ENCODE measurements at regions not wholly inside any gene's neighbourhood (a gene's known extent, or its start where the extent isn't known, plus 50 kb on each side); places are given as distances from the start of the nearest gene placed in this dataset.

DNA sequence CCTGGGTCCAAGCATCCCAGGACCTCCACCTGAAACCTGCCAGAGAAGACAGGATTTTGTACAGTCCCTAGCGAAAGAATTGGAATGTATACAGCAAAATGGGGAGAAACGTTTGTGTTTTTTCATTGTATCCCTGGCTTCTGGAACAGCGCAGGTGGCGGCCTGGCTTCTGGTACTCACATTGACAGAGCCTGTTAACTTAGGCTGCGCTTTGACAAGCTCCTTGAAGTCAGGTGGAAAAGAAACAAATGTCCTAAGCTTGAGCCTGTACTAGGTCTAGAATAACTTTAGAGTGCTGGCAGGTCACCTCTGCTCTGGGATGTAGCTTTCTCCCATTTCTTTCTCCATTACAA is 343.7 kb upstream of the KLF3 start:
- no peak overlapping the region for H3K9ac ChIP-seq (ENCODE audit: low read length)
- DNase-seq, result no peak
- H4K5ac ChIP-seq (ENCODE audit: low read length), result no peak overlapping the region
- H2AK5ac ChIP-seq (ENCODE audit: low read length), result no peak overlapping the region
- H4K8ac ChIP-seq (ENCODE audit: low read depth, low read length), result no peak overlapping the region
- H3K36me3 ChIP-seq (ENCODE audit: control insufficient read depth, insufficient read depth, low read length), result no peaks in the 10 kb centered on the region
- no peak overlapping the region for H2BK5ac ChIP-seq (ENCODE audit: low read length)
- no peak overlapping the region for H2BK120ac ChIP-seq (ENCODE audit: low read depth, low read length)
- WGBS (ENCODE audit: extremely low coverage, insufficient coverage, low lambda C conversion rate), result no CpG with 5 or more reads among the region's 5 CpGs
- no peak overlapping the region for H3K27ac ChIP-seq (ENCODE audit: low read depth, low read length)
- no peaks in the 10 kb centered on the region for H3K4me1 ChIP-seq (ENCODE audit: control insufficient read depth, low read depth, low read length)
- H3K4me3 ChIP-seq (ENCODE audit: low read length), result no peak overlapping the region
- no peaks in the 10 kb centered on the region for H3K79me1 ChIP-seq (ENCODE audit: low read length)
- H3K4ac ChIP-seq (ENCODE audit: low read depth, low read length), result no peak overlapping the region
- H3K79me2 ChIP-seq (ENCODE audit: control insufficient read depth, insufficient read depth, low read length), result no peaks in the 10 kb centered on the region
- H3K4me2 ChIP-seq (ENCODE audit: low read length), result no peak overlapping the region
- no peak overlapping the region for H2BK15ac ChIP-seq (replicated peaks; ENCODE audit: low read depth)
- H3K23ac ChIP-seq (ENCODE audit: low read length), result no peak overlapping the region
- peak overlapping the region; percentile 22 for H3K56ac ChIP-seq (ENCODE audit: low read length)
- H3K27me3 ChIP-seq (ENCODE audit: insufficient read depth, low read length, poor library complexity), result no peaks in the 10 kb centered on the region
- H3K18ac ChIP-seq (ENCODE audit: low read length), result peak overlapping the region; percentile 75

DNA sequence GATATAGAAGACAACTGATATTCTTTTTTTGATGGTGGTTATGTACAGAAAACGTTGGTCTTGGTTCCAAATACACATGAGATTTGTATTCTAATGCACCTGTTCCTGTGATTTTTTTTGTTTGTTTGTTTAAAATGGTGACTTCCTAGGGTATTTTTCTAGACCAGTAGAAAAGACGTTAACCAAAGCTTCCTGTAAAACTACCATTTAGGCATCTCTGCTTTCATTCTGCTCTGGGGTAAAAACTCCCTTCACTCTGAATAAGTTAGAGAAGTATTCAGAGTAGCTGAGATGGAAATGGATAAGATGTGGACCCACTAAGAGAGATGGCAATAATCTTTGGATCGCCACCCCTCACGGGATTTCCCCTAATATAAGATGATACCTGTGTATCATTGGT is 343.2 kb upstream of the KLF3 start:
- no peak for DNase-seq
- no peak overlapping the region for H3K4me3 ChIP-seq (ENCODE audit: low read length)
- no peak overlapping the region for H2BK120ac ChIP-seq (ENCODE audit: low read depth, low read length)
- H3K79me1 ChIP-seq (ENCODE audit: low read length), result no peaks in the 10 kb centered on the region
- no peak overlapping the region for H3K4ac ChIP-seq (ENCODE audit: low read depth, low read length)
- no peak overlapping the region for H3K56ac ChIP-seq (ENCODE audit: low read length)
- H3K4me2 ChIP-seq (ENCODE audit: low read length), result no peak overlapping the region
- WGBS (ENCODE audit: extremely low coverage, insufficient coverage, low lambda C conversion rate), result no CpG with 5 or more reads among the region's 4 CpGs
- no peak overlapping the region for H2AK5ac ChIP-seq (ENCODE audit: low read length)
- H3K27me3 ChIP-seq (ENCODE audit: insufficient read depth, low read length, poor library complexity), result no peaks in the 10 kb centered on the region
- H4K5ac ChIP-seq (ENCODE audit: low read length), result no peak overlapping the region
- no peak overlapping the region for H4K8ac ChIP-seq (ENCODE audit: low read depth, low read length)
- no peak overlapping the region for H2BK5ac ChIP-seq (ENCODE audit: low read length)
- H3K79me2 ChIP-seq (ENCODE audit: control insufficient read depth, insufficient read depth, low read length), result no peaks in the 10 kb centered on the region
- no peak overlapping the region for H3K9ac ChIP-seq (ENCODE audit: low read length)
- no peak overlapping the region for H3K27ac ChIP-seq (ENCODE audit: low read depth, low read length)
- H3K18ac ChIP-seq (ENCODE audit: low read length), result no peak overlapping the region
- no peak overlapping the region for H2BK15ac ChIP-seq (replicated peaks; ENCODE audit: low read depth)
- H3K4me1 ChIP-seq (ENCODE audit: control insufficient read depth, low read depth, low read length), result no peaks in the 10 kb centered on the region
- no peak overlapping the region for H3K23ac ChIP-seq (ENCODE audit: low read length)
- H3K36me3 ChIP-seq (ENCODE audit: control insufficient read depth, insufficient read depth, low read length), result no peaks in the 10 kb centered on the region

DNA sequence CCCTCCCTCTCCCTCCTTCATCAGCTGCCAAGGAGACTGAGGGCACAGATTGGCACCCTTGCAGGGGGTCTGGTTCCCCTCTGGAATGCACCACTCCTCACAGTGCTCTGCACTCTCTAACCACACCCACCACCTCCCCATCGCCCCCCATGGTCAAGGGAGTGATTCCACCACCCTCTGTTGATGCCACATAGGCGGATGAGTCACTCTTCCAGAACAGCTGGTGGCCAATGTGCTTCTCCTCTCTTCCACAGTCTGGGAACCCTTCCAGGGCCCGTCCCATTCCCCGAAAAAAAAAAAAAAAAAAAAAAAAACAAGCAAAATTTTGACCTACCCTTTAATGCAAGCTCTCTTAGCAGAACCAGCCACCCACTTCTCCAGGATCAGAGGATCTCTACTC is 341.3 kb upstream of the KLF3 start:
- DNase-seq, result peak; percentile 21
- WGBS (ENCODE audit: extremely low coverage, insufficient coverage, low lambda C conversion rate), result no CpG with 5 or more reads among the region's 4 CpGs

DNA sequence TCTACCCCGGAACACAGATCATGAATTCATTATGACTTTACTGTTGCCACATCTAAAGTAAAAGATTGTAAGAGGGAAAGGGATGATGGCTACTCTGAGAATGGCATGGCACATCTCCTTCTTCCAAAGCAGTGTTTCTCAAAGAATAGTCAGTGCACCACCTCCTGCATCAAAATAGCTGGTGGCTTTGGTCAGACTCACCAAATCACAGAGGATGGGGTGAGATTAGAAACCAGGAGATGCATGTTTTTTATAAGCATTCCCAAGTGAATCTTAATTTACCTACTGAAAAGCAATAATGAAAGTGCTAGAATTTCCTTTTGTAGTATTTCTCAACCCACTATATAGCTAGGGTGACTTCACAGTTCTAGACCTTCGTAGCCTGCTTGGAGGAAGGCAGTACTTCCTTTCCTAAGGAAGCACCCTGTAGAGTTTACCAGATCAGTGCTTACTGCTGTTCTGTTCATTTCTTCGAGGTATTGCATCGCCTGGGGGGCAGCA is 340.8 kb upstream of the KLF3 start:
- H3K4ac ChIP-seq (ENCODE audit: low read depth, low read length), result no peak overlapping the region
- H3K4me3 ChIP-seq (ENCODE audit: low read length), result no peak overlapping the region
- H3K79me1 ChIP-seq (ENCODE audit: low read length), result no peaks in the 10 kb centered on the region
- H2BK120ac ChIP-seq (ENCODE audit: low read depth, low read length), result no peak overlapping the region
- H3K27me3 ChIP-seq (ENCODE audit: insufficient read depth, low read length, poor library complexity), result no peaks in the 10 kb centered on the region
- no peak overlapping the region for H2AK5ac ChIP-seq (ENCODE audit: low read length)
- H2BK5ac ChIP-seq (ENCODE audit: low read length), result no peak overlapping the region
- H3K4me2 ChIP-seq (ENCODE audit: low read length), result no peak overlapping the region
- no peak overlapping the region for H3K27ac ChIP-seq (ENCODE audit: low read depth, low read length)
- H2BK15ac ChIP-seq (replicated peaks; ENCODE audit: low read depth), result no peak overlapping the region
- H3K4me1 ChIP-seq (ENCODE audit: control insufficient read depth, low read depth, low read length), result peaks cover 3% of the 10 kb centered on the region
- no peak overlapping the region for H3K56ac ChIP-seq (ENCODE audit: low read length)
- no peak overlapping the region for H4K5ac ChIP-seq (ENCODE audit: low read length)
- no CpG with 5 or more reads among the region's 4 CpGs for WGBS (ENCODE audit: extremely low coverage, insufficient coverage, low lambda C conversion rate)
- no peak overlapping the region for H3K18ac ChIP-seq (ENCODE audit: low read length)
- no peak overlapping the region for H3K9ac ChIP-seq (ENCODE audit: low read length)
- no peak overlapping the region for H4K8ac ChIP-seq (ENCODE audit: low read depth, low read length)
- H3K79me2 ChIP-seq (ENCODE audit: control insufficient read depth, insufficient read depth, low read length), result no peaks in the 10 kb centered on the region
- peak; percentile 42 for DNase-seq
- H3K36me3 ChIP-seq (ENCODE audit: control insufficient read depth, insufficient read depth, low read length), result no peaks in the 10 kb centered on the region
- no peak overlapping the region for H3K23ac ChIP-seq (ENCODE audit: low read length)

More for the DNA sequence above, 341.3 kb upstream of the KLF3 start:
- H2BK5ac ChIP-seq (ENCODE audit: low read length), result no peak overlapping the region
- no peak overlapping the region for H3K23ac ChIP-seq (ENCODE audit: low read length)
- no peaks in the 10 kb centered on the region for H3K27me3 ChIP-seq (ENCODE audit: insufficient read depth, low read length, poor library complexity)
- H3K79me1 ChIP-seq (ENCODE audit: low read length), result no peaks in the 10 kb centered on the region
- H3K36me3 ChIP-seq (ENCODE audit: control insufficient read depth, insufficient read depth, low read length), result no peaks in the 10 kb centered on the region
- H2AK5ac ChIP-seq (ENCODE audit: low read length), result no peak overlapping the region
- no peak overlapping the region for H3K18ac ChIP-seq (ENCODE audit: low read length)
- H3K27ac ChIP-seq (ENCODE audit: low read depth, low read length), result no peak overlapping the region
- no peaks in the 10 kb centered on the region for H3K4me1 ChIP-seq (ENCODE audit: control insufficient read depth, low read depth, low read length)
- no peak overlapping the region for H4K5ac ChIP-seq (ENCODE audit: low read length)
- H2BK15ac ChIP-seq (replicated peaks; ENCODE audit: low read depth), result no peak overlapping the region
- H3K4me3 ChIP-seq (ENCODE audit: low read length), result no peak overlapping the region
- H4K8ac ChIP-seq (ENCODE audit: low read depth, low read length), result no peak overlapping the region
- H3K4me2 ChIP-seq (ENCODE audit: low read length), result no peak overlapping the region
- H3K4ac ChIP-seq (ENCODE audit: low read depth, low read length), result no peak overlapping the region
- no peak overlapping the region for H3K56ac ChIP-seq (ENCODE audit: low read length)
- no peak overlapping the region for H2BK120ac ChIP-seq (ENCODE audit: low read depth, low read length)
- H3K79me2 ChIP-seq (ENCODE audit: control insufficient read depth, insufficient read depth, low read length), result no peaks in the 10 kb centered on the region
- H3K9ac ChIP-seq (ENCODE audit: low read length), result no peak overlapping the region

DNA sequence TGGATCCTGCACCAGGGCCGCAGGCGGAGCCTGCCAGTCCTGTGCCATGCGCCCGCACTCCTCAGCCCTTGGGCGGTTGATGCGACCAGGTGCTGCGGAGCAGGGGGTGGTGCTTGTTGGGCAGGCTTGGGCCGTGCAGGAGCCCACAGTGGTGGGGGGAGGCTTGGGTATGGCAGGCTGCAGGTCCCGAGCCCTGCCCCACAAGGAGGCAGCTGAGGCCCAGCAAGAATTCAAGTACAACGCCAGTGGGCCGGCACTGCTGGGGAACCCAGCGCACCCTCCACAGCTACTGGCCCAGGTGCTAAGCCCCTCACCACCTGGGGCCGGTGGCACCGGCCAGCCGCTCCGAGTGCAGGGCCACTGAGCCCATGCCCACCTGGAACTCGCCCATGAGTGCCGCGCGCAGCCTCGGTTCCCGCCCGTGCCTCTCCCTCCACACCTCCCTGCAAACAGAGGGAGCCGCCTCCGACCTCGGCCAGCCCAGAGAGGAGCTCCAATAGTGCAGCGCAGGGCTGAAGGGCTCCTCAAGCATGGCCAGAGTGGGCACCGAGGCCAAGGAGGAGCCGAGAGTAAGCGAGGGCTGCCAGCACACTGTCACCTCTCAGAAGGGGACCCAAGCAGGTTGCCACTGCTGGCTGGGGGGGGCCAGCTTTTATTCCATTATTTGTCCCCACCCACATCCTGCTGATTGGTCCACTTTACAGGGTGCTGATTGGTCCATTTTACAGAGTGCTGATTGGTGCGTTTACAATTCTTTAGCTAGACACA is 339.0 kb upstream of the KLF3 start:
- Histone ChIP-seq H3K4me2 (ENCODE audit: low read length) (no peak overlapping the region), H2AK5ac (ENCODE audit: low read length) (no peak overlapping the region), H3K9ac (ENCODE audit: low read length) (no peak overlapping the region), H2BK120ac (ENCODE audit: low read depth, low read length) (no peak overlapping the region), H3K23ac (ENCODE audit: low read length) (no peak overlapping the region), H2BK5ac (ENCODE audit: low read length) (no peak overlapping the region), H3K79me2 (ENCODE audit: control insufficient read depth, insufficient read depth, low read length) (no peaks in the 10 kb centered on the region), H3K4me1 (ENCODE audit: control insufficient read depth, low read depth, low read length) (peaks cover 5% of the 10 kb centered on the region), H3K27me3 (ENCODE audit: insufficient read depth, low read length, poor library complexity) (no peaks in the 10 kb centered on the region), H4K5ac (ENCODE audit: low read length) (no peak overlapping the region), H2BK15ac (replicated peaks; ENCODE audit: low read depth) (no peak overlapping the region), H3K4me3 (ENCODE audit: low read length) (no peak overlapping the region), H4K8ac (ENCODE audit: low read depth, low read length) (no peak overlapping the region), H3K79me1 (ENCODE audit: low read length) (no peaks in the 10 kb centered on the region), H3K36me3 (ENCODE audit: control insufficient read depth, insufficient read depth, low read length) (no peaks in the 10 kb centered on the region), H3K27ac (ENCODE audit: low read depth, low read length) (no peak overlapping the region), H3K4ac (ENCODE audit: low read depth, low read length) (no peak overlapping the region), H3K56ac (ENCODE audit: low read length) (no peak overlapping the region), H3K18ac (ENCODE audit: low read length) (no peak overlapping the region)
- no peak for DNase-seq
- no CpG with 5 or more reads among the region's 31 CpGs for WGBS (ENCODE audit: extremely low coverage, insufficient coverage, low lambda C conversion rate)

DNA sequence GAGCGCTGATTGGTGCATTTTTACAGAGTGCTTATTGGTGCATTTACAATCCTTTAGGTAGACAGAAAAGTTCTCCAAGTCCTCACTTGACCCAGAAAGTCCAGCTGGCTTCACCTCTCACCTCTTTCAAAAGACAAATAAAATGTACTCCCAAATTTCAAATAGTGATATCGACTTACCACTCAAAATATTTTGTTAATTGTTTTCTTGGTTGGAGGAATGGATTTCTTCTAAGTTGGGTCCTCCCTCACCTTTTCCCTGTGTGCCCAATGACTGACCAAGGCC is 338.4 kb upstream of the KLF3 start:
- H4K5ac ChIP-seq (ENCODE audit: low read length), result no peak overlapping the region
- H4K8ac ChIP-seq (ENCODE audit: low read depth, low read length), result no peak overlapping the region
- no peak overlapping the region for H2BK15ac ChIP-seq (replicated peaks; ENCODE audit: low read depth)
- H3K4me1 ChIP-seq (ENCODE audit: control insufficient read depth, low read depth, low read length), result peaks cover 5% of the 10 kb centered on the region
- H3K23ac ChIP-seq (ENCODE audit: low read length), result no peak overlapping the region
- H3K79me1 ChIP-seq (ENCODE audit: low read length), result no peaks in the 10 kb centered on the region
- no peak overlapping the region for H2BK5ac ChIP-seq (ENCODE audit: low read length)
- H3K36me3 ChIP-seq (ENCODE audit: control insufficient read depth, insufficient read depth, low read length), result no peaks in the 10 kb centered on the region
- H3K27me3 ChIP-seq (ENCODE audit: insufficient read depth, low read length, poor library complexity), result no peaks in the 10 kb centered on the region
- WGBS (ENCODE audit: extremely low coverage, insufficient coverage, low lambda C conversion rate), result no CpG with 5 or more reads among the region's 2 CpGs
- H2AK5ac ChIP-seq (ENCODE audit: low read length), result no peak overlapping the region
- H3K56ac ChIP-seq (ENCODE audit: low read length), result no peak overlapping the region
- H3K79me2 ChIP-seq (ENCODE audit: control insufficient read depth, insufficient read depth, low read length), result no peaks in the 10 kb centered on the region
- H3K27ac ChIP-seq (ENCODE audit: low read depth, low read length), result no peak overlapping the region
- H3K4me3 ChIP-seq (ENCODE audit: low read length), result no peak overlapping the region
- DNase-seq, result no peak
- no peak overlapping the region for H3K4me2 ChIP-seq (ENCODE audit: low read length)
- H3K9ac ChIP-seq (ENCODE audit: low read length), result no peak overlapping the region
- H2BK120ac ChIP-seq (ENCODE audit: low read depth, low read length), result no peak overlapping the region
- no peak overlapping the region for H3K4ac ChIP-seq (ENCODE audit: low read depth, low read length)
- no peak overlapping the region for H3K18ac ChIP-seq (ENCODE audit: low read length)
